ENCODE measurements at regions not wholly inside any gene's neighbourhood (a gene's known extent, or its start where the extent isn't known, plus 50 kb on each side); places are given as distances from the start of the nearest gene placed in this dataset.
A peak's percentile ranks its signal among the peaks of the same experiment; 100 is the strongest.

DNA sequence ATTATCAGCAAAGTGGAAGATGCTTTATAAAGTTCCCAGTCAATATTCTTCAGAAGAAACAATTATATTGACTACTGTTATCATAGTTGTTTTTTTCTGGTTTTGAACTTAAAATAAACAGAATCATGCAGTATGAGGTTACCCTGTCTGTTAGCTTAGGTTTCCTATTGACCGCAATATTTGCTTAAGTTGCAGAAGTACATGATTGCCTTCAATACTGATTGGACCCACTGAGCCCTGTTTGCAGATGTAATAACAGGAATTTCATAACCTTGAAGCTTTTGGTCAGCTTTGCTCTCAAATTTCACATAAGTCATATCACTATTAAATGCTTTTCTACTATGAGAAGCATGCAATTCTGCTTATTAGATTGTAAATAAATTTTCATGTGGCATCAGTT is 229.1 kb upstream of the FSTL5 start:
- no peak overlapping the region for H3K4me3 ChIP-seq
- WGBS (ENCODE audit: insufficient coverage, insufficient replicate concordance, low lambda C conversion rate, missing lambda C conversion rate): 91% methylated on average over 1 of the region's 1 CpG
- no peaks in the 10 kb centered on the region for H3K36me3 ChIP-seq (ENCODE audit: control insufficient read depth in 2 of 2, insufficient read depth in 2 of 2, low read length in 1 of 2)
- FAIRE-seq: peak; percentile 52
- in situ Hi-C loops (cut with MboI) (no loop called here), intact Hi-C loops (cut with micrococcal nuclease; ENCODE audit: unreplicated experiment) (no loop called here)
- no TSS peak for BruUV-seq (replicated peaks)
- H2AFZ ChIP-seq (ENCODE audit: control insufficient read depth, low read depth, low read length): no peak overlapping the region
- RAD21 ChIA-PET (ENCODE audit: unreplicated experiment): no interaction called here
- no peaks in the 10 kb centered on the region for H3K79me2 ChIP-seq (ENCODE audit: control insufficient read depth, insufficient read depth, low read length)
- ATAC-seq: peak; percentile 82
- CTCF ChIA-PET: no interaction called here
- H4K20me1 ChIP-seq (ENCODE audit: control insufficient read depth, insufficient read depth): no peaks in the 10 kb centered on the region
- SMC1A ChIA-PET (ENCODE audit: uncharacterized antibody, unreplicated experiment): no interaction called here
- H3K4me2 ChIP-seq (ENCODE audit: control insufficient read depth, insufficient read depth): no peak overlapping the region
- H3K27me3 ChIP-seq (replicated peaks in 1 of 2; ENCODE audit: control insufficient read depth in 2 of 2, insufficient read depth in 2 of 2, low read length in 1 of 2): no peaks in the 10 kb centered on the region; a peak in 1 of 4 replicates
- no peak overlapping the region for H3K27ac ChIP-seq (ENCODE audit: control insufficient read depth, insufficient read depth)
- no peaks in the 10 kb centered on the region for H3K9me3 ChIP-seq (replicated peaks; ENCODE audit: control insufficient read depth, insufficient read depth, low read length)
- H3K4me1 ChIP-seq (ENCODE audit: control insufficient read depth, insufficient read depth, low read length): no peaks in the 10 kb centered on the region
- POLR2A ChIA-PET: no interaction called here
- DNase-seq (ENCODE audit: low read depth, low spot score): no peak
- H3K9ac ChIP-seq (ENCODE audit: control insufficient read depth, insufficient read depth, low read length): no peak overlapping the region
- TF ChIP-seq ZNF384 (IDR thresholded peaks at IDR 0.05; ENCODE audit: borderline replicate concordance, low read depth, low read length) (no peak), RUNX3 (IDR thresholded peaks at IDR 0.05; ENCODE audit: low read length) (0 out of 2 replicates have a peak, but pooled peaks have one; percentile 16), NFYB (IDR thresholded peaks at IDR 0.05; ENCODE audit: insufficient read depth, low read depth, low read length) (peak; percentile 73; the same call in 1 of the 2 replicates)

DNA sequence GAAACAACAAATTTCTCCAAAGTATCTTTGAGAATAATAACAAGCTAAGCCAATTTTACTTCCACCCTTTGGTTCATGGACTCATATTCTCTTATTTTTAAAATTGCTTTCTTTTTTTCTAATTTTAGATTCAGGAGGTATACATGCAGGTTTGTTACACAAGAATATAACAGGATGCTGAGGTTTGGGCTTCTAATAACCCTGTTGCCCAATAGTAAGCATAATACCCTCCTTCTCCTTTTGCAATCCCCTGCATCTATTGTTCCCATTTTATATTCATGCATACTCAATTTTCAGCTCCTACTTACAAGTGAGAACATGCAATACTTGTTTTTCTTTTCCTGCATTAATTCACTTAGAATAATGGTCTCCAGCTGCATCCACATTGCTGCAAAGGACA is 202.3 kb upstream of the FSTL5 start:
- intact Hi-C loops (cut with micrococcal nuclease; ENCODE audit: unreplicated experiment) (no loop called here), in situ Hi-C loops (cut with MboI) (no loop called here)
- Histone ChIP-seq H2AFZ (ENCODE audit: control insufficient read depth, low read depth, low read length) (no peak overlapping the region), H3K4me1 (ENCODE audit: control insufficient read depth, insufficient read depth, low read length) (no peaks in the 10 kb centered on the region), H3K36me3 (ENCODE audit: control insufficient read depth in 2 of 2, insufficient read depth in 2 of 2, low read length in 1 of 2) (no peaks in the 10 kb centered on the region), H3K79me2 (ENCODE audit: control insufficient read depth, insufficient read depth, low read length) (no peaks in the 10 kb centered on the region), H3K9ac (ENCODE audit: control insufficient read depth, insufficient read depth, low read length) (no peak overlapping the region), H3K4me3 (no peak overlapping the region), H4K20me1 (ENCODE audit: control insufficient read depth, insufficient read depth) (no peaks in the 10 kb centered on the region), H3K27ac (ENCODE audit: control insufficient read depth, insufficient read depth) (no peak overlapping the region), H3K27me3 (replicated peaks in 1 of 2; ENCODE audit: control insufficient read depth in 2 of 2, insufficient read depth in 2 of 2, low read length in 1 of 2) (no peaks in the 10 kb centered on the region), H3K4me2 (ENCODE audit: control insufficient read depth, insufficient read depth) (no peak overlapping the region), H3K9me3 (replicated peaks; ENCODE audit: control insufficient read depth, insufficient read depth, low read length) (no peaks in the 10 kb centered on the region)
- ChIA-PET CTCF (no interaction called here), POLR2A (no interaction called here), RAD21 (ENCODE audit: unreplicated experiment) (no interaction called here), SMC1A (ENCODE audit: uncharacterized antibody, unreplicated experiment) (no interaction called here)
- FAIRE-seq (no peak), DNase-seq (ENCODE audit: low read depth, low spot score) (no peak), ATAC-seq (no peak)
- BruUV-seq (replicated peaks): no TSS peak
- TF ChIP-seq EED (IDR thresholded peaks at IDR 0.05; ENCODE audit: low read depth): no peak
- no peak for TF ChIP-seq NFYB (IDR thresholded peaks at IDR 0.05; ENCODE audit: insufficient read depth, low read depth, low read length)
- TF ChIP-seq CEBPB (IDR thresholded peaks at IDR 0.05; ENCODE audit: borderline replicate concordance in 1 of 2, low read depth in 2 of 2, low read length in 2 of 2): no peak
- TF ChIP-seq TAF1 (IDR thresholded peaks at IDR 0.05; ENCODE audit: borderline replicate concordance, low read depth, low read length): no peak
- no peak for TF ChIP-seq EP300 (IDR thresholded peaks at IDR 0.05; ENCODE audit: borderline replicate concordance in 1 of 2, control insufficient read depth in 1 of 2, low read depth in 2 of 2, low read length in 2 of 2)
- TF ChIP-seq, protein P1, sequence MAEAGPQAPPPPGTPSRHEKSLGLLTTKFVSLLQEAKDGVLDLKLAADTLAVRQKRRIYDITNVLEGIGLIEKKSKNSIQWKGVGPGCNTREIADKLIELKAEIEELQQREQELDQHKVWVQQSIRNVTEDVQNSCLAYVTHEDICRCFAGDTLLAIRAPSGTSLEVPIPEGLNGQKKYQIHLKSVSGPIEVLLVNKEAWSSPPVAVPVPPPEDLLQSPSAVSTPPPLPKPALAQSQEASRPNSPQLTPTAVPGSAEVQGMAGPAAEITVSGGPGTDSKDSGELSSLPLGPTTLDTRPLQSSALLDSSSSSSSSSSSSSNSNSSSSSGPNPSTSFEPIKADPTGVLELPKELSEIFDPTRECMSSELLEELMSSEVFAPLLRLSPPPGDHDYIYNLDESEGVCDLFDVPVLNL (IDR thresholded peaks at IDR 0.05; ENCODE audit: low read depth, low read length): no peak
- TF ChIP-seq TCF3 (IDR thresholded peaks at IDR 0.05; ENCODE audit: borderline replicate concordance, insufficient read depth, low read depth, low read length): no peak
- no peak for TF ChIP-seq SP1 (IDR thresholded peaks at IDR 0.05; ENCODE audit: low read depth, low read length)
- TF ChIP-seq RAD51 (IDR thresholded peaks at IDR 0.05): no peak
- TF ChIP-seq MTA2 (IDR thresholded peaks at IDR 0.05; ENCODE audit: low read depth): no peak
- no peak for TF ChIP-seq RFX5 (IDR thresholded peaks at IDR 0.05; ENCODE audit: low read depth, low read length)
- no peak for TF ChIP-seq IKZF1 (conservative IDR thresholded peaks at IDR 0.05)
- TF ChIP-seq TBL1XR1 (IDR thresholded peaks at IDR 0.05; ENCODE audit: low read depth, low read length): no peak
- TF ChIP-seq, protein P2, sequence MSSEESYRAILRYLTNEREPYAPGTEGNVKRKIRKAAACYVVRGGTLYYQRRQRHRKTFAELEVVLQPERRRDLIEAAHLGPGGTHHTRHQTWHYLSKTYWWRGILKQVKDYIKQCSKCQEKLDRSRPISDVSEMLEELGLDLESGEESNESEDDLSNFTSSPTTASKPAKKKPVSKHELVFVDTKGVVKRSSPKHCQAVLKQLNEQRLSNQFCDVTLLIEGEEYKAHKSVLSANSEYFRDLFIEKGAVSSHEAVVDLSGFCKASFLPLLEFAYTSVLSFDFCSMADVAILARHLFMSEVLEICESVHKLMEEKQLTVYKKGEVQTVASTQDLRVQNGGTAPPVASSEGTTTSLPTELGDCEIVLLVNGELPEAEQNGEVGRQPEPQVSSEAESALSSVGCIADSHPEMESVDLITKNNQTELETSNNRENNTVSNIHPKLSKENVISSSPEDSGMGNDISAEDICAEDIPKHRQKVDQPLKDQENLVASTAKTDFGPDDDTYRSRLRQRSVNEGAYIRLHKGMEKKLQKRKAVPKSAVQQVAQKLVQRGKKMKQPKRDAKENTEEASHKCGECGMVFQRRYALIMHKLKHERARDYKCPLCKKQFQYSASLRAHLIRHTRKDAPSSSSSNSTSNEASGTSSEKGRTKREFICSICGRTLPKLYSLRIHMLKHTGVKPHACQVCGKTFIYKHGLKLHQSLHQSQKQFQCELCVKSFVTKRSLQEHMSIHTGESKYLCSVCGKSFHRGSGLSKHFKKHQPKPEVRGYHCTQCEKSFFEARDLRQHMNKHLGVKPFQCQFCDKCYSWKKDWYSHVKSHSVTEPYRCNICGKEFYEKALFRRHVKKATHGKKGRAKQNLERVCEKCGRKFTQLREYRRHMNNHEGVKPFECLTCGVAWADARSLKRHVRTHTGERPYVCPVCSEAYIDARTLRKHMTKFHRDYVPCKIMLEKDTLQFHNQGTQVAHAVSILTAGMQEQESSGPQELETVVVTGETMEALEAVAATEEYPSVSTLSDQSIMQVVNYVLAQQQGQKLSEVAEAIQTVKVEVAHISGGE (CRISPR knock-in tag; IDR thresholded peaks at IDR 0.05): no peak

All from GM12878 (cell line).